ENCODE measurements at regions not wholly inside any gene's neighbourhood (a gene's known extent, or its start where the extent isn't known, plus 50 kb on each side); places are given as distances from the start of the nearest gene placed in this dataset.

DNA sequence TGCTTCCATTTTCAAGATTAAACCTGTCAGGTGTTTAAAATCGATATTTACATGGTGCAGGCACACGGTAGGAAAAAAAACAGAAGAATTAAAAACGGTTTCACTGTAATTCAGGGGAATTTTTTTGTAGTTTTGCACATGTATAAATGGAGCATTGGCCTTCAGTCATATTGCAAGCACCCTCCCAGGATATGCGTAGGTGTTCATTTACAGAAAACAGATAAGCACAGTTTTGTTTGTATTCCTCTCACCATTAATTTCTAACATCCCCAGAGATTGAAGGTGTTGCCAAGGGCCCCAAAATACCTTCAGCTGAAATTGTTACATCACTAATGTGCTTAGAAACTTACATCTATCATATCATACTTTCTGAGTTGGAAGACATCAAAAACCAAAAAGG, 427.1 kb upstream of the NR2F2 start:
- DNase-seq (ENCODE audit: low spot score): no peak
- in situ Hi-C loops (cut with MboI; ENCODE audit: low sequenced_read_pairs, unreplicated experiment): no loop called here
- no peak for TF ChIP-seq CTCF (IDR thresholded peaks at IDR 0.05; ENCODE audit: borderline replicate concordance, control extremely low read depth, extremely low read depth, insufficient read depth, missing control alignments)

GRCh38 chr15:95910643-95911212, 419.8 kb upstream of the NR2F2 start:
- no peak for DNase-seq (ENCODE audit: low spot score)
- in situ Hi-C loops (cut with MboI; ENCODE audit: low sequenced_read_pairs, unreplicated experiment): no loop called here
- no peak for TF ChIP-seq CTCF (IDR thresholded peaks at IDR 0.05; ENCODE audit: borderline replicate concordance, control extremely low read depth, extremely low read depth, insufficient read depth, missing control alignments)

GRCh38 chr15:95911570-95912279, 418.8 kb upstream of the NR2F2 start:
- TF ChIP-seq CTCF (IDR thresholded peaks at IDR 0.05; ENCODE audit: borderline replicate concordance, control extremely low read depth, extremely low read depth, insufficient read depth, missing control alignments): no peak
- DNase-seq (ENCODE audit: low spot score): no peak
- in situ Hi-C loops (cut with MboI; ENCODE audit: low sequenced_read_pairs, unreplicated experiment): no loop called here

- no peak for DNase-seq (ENCODE audit: low spot score)
- no peak for TF ChIP-seq CTCF (IDR thresholded peaks at IDR 0.05; ENCODE audit: borderline replicate concordance, control extremely low read depth, extremely low read depth, insufficient read depth, missing control alignments)
- in situ Hi-C loops (cut with MboI; ENCODE audit: low sequenced_read_pairs, unreplicated experiment): no loop called here
Measured at GRCh38 chr15:95912280-95912625, 418.2 kb upstream of the NR2F2 start.

DNA sequence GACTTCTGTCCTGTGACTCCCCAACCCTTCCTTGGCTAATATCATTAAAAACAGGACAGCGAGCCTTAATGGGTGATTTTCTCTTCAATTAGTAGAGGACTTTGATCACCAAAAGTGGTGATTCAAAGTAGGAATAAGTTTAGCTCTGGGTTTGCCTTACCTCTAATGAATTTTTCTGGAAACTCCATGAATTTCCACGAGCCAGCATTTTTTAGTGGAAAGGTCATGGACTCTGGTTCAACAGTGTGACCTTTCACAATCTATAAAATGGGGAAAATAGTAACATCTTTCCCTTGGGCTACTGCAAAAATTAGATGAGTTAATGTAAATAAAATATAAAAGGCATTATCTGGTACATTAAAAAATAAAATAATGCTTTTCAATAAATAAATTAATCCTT, 417.8 kb upstream of the NR2F2 start:
- no peak for DNase-seq (ENCODE audit: low spot score)
- no peak for TF ChIP-seq CTCF (IDR thresholded peaks at IDR 0.05; ENCODE audit: borderline replicate concordance, control extremely low read depth, extremely low read depth, insufficient read depth, missing control alignments)
- in situ Hi-C loops (cut with MboI; ENCODE audit: low sequenced_read_pairs, unreplicated experiment): no loop called here

DNA sequence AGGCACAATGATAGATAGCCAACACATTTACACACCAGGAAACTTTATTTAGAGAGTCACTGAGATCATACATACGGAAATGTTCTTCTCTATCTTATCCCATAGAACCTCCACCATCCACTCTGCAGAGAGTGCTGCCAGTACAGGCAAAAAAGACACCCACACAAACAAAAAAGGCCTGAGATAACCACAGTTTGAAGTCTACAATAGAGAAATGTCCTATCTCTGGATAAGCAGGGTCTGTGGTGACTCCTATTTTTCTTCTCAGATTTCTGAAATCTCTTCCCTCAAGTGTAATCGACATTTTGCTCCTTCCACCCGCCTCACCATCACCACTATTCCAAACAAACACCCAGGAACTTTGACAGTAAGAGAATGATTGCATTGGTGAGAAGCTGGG, 413.9 kb upstream of the NR2F2 start:
- in situ Hi-C loops (cut with MboI; ENCODE audit: low sequenced_read_pairs, unreplicated experiment): no loop called here
- DNase-seq (ENCODE audit: low spot score): no peak
- TF ChIP-seq CTCF (IDR thresholded peaks at IDR 0.05; ENCODE audit: borderline replicate concordance, control extremely low read depth, extremely low read depth, insufficient read depth, missing control alignments): no peak
